CD4-positive, alpha-beta T cell treated with Interleukin-17A for 4 hours (primary cell): ENCODE measurements at regions not wholly inside any gene's neighbourhood (a gene's known extent, or its start where the extent isn't known, plus 50 kb on each side); places are given as distances from the start of the nearest gene placed in this dataset.

Experiments
- DNase-seq: peaks from one replicate; pipeline ENCODE4 v3.0.0-alpha.2; 2020; ENCODE audit warnings: mixed read lengths

DNA sequence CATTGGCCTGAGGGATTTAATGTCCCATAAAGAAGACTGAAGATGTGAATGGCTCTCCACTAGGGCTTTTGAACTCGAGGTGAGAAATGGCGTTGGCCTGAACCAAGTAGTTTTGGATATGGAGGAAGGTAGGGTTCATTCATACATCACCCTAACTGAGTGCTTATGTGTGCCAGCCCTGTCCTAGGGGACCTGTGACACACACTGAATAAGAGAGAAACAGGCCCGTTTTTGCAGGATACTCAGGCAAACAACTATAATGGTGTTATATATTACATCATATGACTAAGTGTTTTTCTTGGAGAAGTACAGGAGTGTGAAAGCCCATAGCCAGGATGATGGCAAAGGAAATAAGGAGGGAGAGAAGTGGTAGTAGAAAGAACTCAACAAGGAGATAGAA, 368.1 kb downstream of the TMEM135 start:
- no peak for DNase-seq

DNA sequence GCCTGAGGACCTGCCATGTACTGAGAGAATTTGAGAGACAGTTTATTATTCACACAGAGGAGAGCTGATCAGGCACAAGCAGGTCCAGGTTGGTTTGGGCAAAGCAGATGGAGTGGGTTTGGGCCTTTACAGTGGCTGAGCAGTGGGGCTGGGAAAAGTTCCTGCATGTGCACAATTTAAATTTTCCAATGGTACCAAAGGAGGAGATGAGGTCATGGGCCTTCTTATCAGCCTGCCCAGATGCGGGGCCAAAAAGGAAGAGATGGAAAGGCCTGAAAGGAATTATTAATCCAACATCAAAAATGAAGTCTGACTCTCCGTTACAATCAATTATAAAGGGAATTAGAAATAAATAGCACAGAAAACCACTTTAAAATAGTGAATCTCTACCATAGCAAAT, 367.6 kb downstream of the TMEM135 start:
- no peak for DNase-seq

DNA sequence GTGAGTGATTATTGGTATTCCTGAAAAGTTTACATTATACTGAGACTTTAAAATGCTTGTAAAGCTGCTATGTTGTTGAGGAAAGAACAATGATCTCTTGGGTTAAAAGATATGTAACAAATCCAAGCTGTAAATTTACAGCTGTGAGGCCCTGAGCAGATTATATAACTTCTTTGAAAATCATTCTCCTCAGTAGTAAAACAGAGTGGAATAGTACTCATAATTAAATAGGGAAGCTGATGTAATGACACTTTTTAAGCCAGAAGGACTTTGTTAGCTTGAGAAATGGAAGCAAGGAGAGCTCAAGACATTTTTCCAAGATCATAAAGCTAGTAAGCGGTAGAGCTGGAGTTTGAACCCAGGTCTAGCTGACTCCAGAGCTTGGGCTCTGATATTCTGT, 363.9 kb downstream of the TMEM135 start:
- no peak for DNase-seq

DNA sequence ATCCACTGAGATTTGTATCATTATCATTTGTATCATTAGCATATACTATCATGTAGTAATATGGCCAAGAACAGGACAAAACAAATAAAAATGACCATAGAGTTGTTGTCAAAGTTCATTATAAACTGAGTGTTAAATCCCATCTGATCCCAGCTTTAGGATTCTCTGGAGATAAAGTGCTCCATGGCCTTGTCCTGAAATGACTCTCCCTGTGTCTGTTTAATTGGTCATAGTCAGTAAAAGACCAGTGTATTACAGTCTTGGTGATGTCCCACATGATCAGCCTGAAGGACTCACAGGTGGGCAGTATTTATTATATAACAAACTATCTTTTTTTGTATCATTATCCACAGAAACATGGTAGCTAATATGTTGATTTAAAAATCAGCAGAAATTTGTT, 361.6 kb downstream of the TMEM135 start:
- DNase-seq, result no peak

DNA sequence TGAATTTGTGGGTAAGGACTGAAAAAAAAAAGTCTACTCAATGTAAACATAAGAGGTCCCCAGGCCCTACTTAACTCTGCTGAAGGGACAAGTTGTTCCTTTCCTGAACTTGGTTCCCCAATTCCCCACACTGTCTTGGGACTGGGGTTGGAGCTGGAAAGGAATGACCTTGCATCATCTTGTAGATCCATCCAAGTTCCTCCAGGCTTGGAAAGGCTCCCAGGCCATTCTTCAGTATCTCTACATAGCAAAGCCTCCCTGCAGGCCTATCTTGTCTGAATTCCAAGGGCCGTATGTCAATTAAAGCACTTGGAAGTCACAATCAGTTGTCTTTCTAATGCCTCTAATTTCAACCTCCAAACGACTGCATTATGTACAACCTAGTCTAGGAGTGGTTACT, 361.2 kb downstream of the TMEM135 start:
- no peak for DNase-seq

DNA sequence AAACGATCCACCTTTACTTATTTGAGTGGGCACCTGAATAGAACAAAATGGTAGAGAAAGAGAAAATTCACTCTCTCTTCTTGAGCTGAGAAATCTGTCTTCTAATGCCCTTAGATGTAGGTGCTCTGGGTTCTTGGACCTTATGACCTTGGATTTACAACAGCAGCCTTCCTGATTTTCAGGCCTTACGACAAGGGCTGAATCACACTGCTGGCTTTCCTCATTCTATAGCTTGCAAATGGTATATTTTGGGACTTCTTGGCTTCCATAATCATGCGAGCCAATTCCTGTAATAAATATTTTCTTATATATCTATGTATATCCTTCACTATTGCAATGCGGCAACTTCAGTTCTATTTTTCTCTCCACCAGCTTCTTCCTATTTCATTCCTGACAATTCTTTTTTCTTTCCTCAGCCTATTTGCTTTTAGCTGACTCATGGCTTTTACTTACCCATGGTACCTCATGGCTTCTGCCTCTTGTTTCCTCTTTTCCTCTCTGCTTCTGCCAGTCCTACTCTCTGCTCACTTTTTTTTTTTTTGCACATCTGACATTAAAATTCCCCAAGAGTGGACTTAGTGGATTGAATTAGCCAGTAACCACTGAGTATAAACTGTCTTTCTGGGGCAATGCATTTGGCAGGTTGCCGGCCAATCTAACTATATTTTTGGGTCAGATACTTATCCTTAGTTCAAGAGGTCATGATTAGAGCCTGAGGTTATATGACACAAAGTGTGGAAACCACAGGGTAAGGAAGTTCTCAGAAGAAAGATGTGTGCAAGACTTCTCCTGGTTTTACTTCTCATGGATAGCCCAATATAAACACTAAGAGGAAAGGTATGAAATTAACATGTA, 359.5 kb downstream of the TMEM135 start:
- no peak for DNase-seq

DNA sequence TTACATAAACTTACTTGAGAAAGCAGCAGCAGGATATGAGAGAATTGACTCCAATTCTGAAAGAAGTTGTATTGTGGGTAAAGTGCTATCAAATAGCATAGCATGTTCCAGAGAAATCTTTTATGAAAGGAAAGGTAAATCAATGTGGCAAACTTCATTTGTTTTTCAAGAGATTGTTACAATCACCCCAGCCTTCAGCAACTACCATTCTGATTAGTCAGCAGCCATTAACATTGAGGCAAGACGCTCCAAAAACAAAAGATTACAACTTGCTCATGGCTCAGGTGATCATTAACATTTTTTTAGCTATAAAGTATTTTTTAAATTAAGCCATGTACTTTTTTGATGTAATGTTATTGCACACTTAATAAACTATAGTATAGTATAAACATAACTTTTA, 357.2 kb downstream of the TMEM135 start:
- DNase-seq, result no peak

DNA sequence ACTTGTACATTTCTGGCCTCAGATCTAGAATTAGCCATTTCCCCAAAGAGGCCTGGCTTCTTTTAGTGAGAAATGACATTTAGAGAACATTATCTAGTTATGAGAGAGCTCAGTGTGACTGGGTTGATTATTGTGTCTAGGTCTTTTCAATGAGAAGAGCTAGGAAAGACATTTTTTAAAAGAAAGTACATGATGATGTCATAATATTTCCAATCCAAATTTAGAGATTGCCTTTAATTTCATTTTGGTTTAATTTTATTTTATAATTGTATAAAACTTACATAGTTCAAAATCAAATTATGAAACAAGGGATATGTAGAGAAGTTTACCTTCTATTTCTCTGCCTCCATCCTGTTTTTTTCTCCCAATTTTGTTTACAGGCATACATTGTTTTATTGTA, 354.9 kb downstream of the TMEM135 start:
- no peak for DNase-seq

DNA sequence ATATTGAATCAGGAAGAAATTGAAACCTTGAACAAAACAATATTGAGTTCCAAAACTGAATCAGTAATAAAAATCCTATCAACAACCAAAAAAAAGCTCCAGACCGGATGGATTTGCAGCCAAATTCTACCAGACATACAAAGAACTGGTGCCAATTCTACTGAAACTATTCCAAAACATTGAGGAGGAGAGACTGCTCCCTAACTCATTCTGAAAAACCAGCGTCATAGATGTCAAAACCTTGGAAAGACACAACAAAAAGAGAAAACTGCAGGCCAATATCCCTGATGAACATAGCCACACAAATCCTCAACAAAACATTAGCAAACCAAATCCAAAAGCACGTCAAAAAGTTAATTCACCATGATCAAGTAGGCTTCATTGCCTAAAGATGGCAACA, 353.8 kb downstream of the TMEM135 start:
- DNase-seq, result no peak

DNA sequence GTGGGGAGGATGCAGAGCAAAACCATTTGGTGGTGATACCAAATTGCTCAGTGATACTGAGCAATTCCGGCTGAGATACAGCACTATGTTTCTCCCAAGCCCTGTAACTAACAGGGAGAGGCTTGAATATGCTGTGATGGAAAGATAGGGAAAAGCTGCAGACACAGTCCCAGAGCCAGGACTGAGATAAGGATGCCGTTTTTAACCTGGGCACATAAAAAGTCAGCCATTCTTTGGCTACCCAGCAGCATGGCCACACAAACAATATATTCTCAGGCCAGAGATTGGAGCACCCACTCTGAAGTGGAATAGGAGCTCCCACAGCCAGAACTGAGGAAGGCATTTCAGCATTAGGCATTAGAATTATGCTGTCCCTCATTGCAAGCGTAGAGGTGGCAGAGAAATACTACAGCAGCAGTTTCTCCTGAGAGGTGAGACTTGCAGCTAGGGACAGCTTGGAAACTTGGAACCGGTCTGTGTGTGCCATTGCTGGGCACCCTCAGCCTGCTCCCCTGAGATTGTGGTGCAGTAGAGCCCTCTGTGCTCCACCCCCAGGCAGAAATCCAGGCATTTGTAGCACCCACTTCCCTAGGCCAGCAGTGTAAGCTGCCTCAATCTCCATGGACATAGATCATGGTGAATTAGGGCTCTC, 346.5 kb downstream of the TMEM135 start:
- DNase-seq, result no peak

DNA sequence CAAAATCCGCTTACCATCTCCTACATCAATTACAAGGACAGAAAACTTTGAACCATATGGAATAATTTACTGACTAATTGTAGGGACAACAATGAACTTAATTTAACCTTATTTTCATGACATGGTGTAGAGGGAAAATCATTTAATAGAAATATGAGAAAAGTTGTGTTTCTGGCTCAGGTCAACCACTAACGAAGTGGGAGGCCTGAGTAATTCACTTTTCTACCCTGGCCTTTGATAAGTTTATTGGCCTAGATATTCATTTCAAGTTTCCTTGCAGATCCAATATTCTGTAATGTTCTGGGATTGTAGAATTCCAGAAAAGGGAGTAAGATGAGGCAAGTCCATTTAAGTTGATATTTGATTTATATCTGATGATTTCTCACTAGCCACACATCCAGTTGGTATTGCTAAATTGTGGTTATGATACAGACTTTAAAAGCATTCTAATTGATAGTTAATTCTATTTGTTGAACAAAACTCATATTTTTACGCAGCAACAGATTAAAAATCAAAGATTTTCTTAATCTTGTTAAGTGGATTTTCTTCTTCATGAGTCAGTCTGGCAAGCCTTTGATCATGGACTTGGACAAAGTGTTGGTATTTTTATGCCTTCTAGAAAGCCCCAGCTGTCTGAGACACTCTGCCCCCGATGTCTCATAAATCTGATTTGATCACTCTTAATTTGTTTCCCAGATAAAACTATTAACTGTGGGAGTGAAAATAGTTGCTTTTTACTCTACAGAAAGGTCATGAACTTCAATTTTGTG, 336.5 kb downstream of the TMEM135 start:
- no peak for DNase-seq
